Mammary epithelial cell (primary cell): ENCODE measurements at regions not wholly inside any gene's neighbourhood (a gene's known extent, or its start where the extent isn't known, plus 50 kb on each side); places are given as distances from the start of the nearest gene placed in this dataset.
"Not testable (repeated sequence)": the region's sequence is repeated elsewhere in the genome, so short reads cannot be mapped to it uniquely, and the experiment has no call there.

Experiments used
- CTCF ChIP-seq, 2 donors: IDR thresholded peaks in 1 of 2; conservative IDR thresholded peaks in 1 of 2; 2 replicates each; pipeline ENCODE4 v1.5.1; 2011 to 2012; ENCODE audit warnings: inconsistent platforms in 2 of 2, low read length in 2 of 2, mild to moderate bottlenecking in 2 of 2, control low read depth in 1 of 2, low read depth in 1 of 2; ENCODE audit not compliant: insufficient read depth in 1 of 2; ENCODE audit errors: extremely low read depth in 1 of 2
- EZH2 ChIP-seq: IDR thresholded peaks from 2 replicates; pipeline ENCODE4 v1.6.1; 2012; ENCODE audit warnings: low read length, inconsistent platforms, borderline replicate concordance

- TF ChIP-seq CTCF (conservative IDR thresholded peaks at IDR 0.05 in 1 of 2, IDR thresholded peaks at IDR 0.05 in 1 of 2; ENCODE audit: extremely low read depth in 1 of 2, insufficient read depth in 1 of 2, low read depth in 1 of 2, low read length in 2 of 2); EZH2: not testable (repeated sequence)
Observed at GRCh38 chr20:29876084-29876910, 1381.2 kb upstream of the DEFB115 start.
